T-cell (primary cell): ENCODE measurements at regions not wholly inside any gene's neighbourhood (a gene's known extent, or its start where the extent isn't known, plus 50 kb on each side); places are given as distances from the start of the nearest gene placed in this dataset.
"Not testable (repeated sequence)": the region's sequence is repeated elsewhere in the genome, so short reads cannot be mapped to it uniquely, and the experiment has no call there.

Source experiments
- ATAC-seq, 4 experiments: fragments of 200-7000 bp in 3 of 4; fragments of 150-1000 bp in 1 of 4; cut with Tn5 transposase; replicated peaks in 1 of 4; 1 replicate in 3 of 4; 2 replicates in 1 of 4; pipeline ENCODE4 v1.10.0; 2021; ENCODE audit warnings: moderate library complexity in 3 of 4, mild to moderate bottlenecking in 2 of 4, moderate number of reproducible peaks in 1 of 4
- CTCF ChIA-PET, 2 donors: fragments of 300-600 bp; sonication (Branson Sonifier 250); formaldehyde crosslinking; loops; one replicate each; lab custom pipeline; 2022; ENCODE audit warnings: antibody characterized with exemption in 2 of 2; lab: Charles Lee
- POLR2A ChIA-PET, 2 donors: fragments of 300-600 bp; sonication (Branson Sonifier 250); formaldehyde crosslinking; loops; one replicate each; lab custom pipeline; 2022; ENCODE audit warnings: antibody characterized with exemption in 2 of 2; lab: Charles Lee
- DNase-seq, 35 experiments: peaks; one replicate each; pipeline versions ENCODE4 v3.0.0 to v3.0.0-alpha.2; 2013 to 2023
- H3K27ac ChIP-seq: one replicate; pipeline ENCODE4 v1.5.1; 2013; ENCODE audit warnings: low read length
- H3K27me3 ChIP-seq, 2 experiments: replicated peaks in 1 of 2; 1 replicate in 1 of 2; 2 replicates in 1 of 2; pipeline versions ENCODE4 v1.6.1 to v1.7.0; 2013; ENCODE audit warnings: low read length in 1 of 2, mixed read lengths in 1 of 2; ENCODE audit not compliant: control insufficient read depth in 2 of 2, insufficient read depth in 2 of 2; ENCODE audit errors: extremely low read depth in 1 of 2
- H3K36me3 ChIP-seq, 2 donors: 1 replicate in 1 of 2; 2 replicates in 1 of 2; pipeline versions ENCODE4 v1.6.1 to v1.7.0; 2013; ENCODE audit warnings: low read length in 1 of 2; ENCODE audit not compliant: control insufficient read depth in 2 of 2, insufficient read depth in 1 of 2; ENCODE audit errors: extremely low read depth in 1 of 2
- H3K4me1 ChIP-seq, 2 experiments: 1 replicate in 1 of 2; 2 replicates in 1 of 2; pipeline versions ENCODE4 v1.6.1 to v1.7.0; 2013; ENCODE audit warnings: low read length in 2 of 2, mixed read lengths in 1 of 2; ENCODE audit not compliant: insufficient read depth in 2 of 2, control insufficient read depth in 1 of 2; ENCODE audit errors: extremely low read depth in 1 of 2
- H3K4me3 ChIP-seq, 2 donors: 1 replicate in 1 of 2; 2 replicates in 1 of 2; pipeline versions ENCODE4 v1.5.1 to v1.7.0; 2013; ENCODE audit warnings: mild to moderate bottlenecking in 2 of 2, low read length in 1 of 2, moderate library complexity in 1 of 2; ENCODE audit not compliant: control insufficient read depth in 1 of 2; ENCODE audit errors: extremely low read depth in 1 of 2
- H3K9me3 ChIP-seq: 2 replicates; pipeline ENCODE4 v1.7.0; 2013
- H3K27ac Mint-ChIP-seq, 2 donors: one replicate each; pipeline ENCODE4 v1.8.0; 2020 to 2021; ENCODE audit warnings: mild to moderate bottlenecking in 2 of 2, mixed read lengths in 2 of 2
- H3K27me3 Mint-ChIP-seq, 2 donors: one replicate each; pipeline ENCODE4 v1.8.0; 2021 to 2022; ENCODE audit warnings: mixed read lengths in 2 of 2
- H3K36me3 Mint-ChIP-seq: one replicate; pipeline ENCODE4 v1.8.0; 2021; ENCODE audit warnings: mixed read lengths
- H3K4me1 Mint-ChIP-seq, 3 donors: one replicate each; pipeline ENCODE4 v1.8.0; 2020 to 2022; ENCODE audit warnings: mixed read lengths in 3 of 3, mild to moderate bottlenecking in 1 of 3
- H3K4me3 Mint-ChIP-seq, 3 donors: one replicate each; pipeline ENCODE4 v1.8.0; 2020 to 2022; ENCODE audit warnings: mild to moderate bottlenecking in 3 of 3, mixed read lengths in 3 of 3, moderate library complexity in 3 of 3
- H3K9me3 Mint-ChIP-seq, 3 donors: one replicate each; pipeline ENCODE4 v1.8.0; 2020 to 2022; ENCODE audit warnings: mixed read lengths in 3 of 3
- WGBS: methylation state at CpG from one replicate; pipeline ENCODE4 v1.1.5; 2013; ENCODE audit warnings: missing lambda C conversion rate; ENCODE audit not compliant: insufficient coverage; 5-methylcytosine and 5-hydroxymethylcytosine counted together

DNA sequence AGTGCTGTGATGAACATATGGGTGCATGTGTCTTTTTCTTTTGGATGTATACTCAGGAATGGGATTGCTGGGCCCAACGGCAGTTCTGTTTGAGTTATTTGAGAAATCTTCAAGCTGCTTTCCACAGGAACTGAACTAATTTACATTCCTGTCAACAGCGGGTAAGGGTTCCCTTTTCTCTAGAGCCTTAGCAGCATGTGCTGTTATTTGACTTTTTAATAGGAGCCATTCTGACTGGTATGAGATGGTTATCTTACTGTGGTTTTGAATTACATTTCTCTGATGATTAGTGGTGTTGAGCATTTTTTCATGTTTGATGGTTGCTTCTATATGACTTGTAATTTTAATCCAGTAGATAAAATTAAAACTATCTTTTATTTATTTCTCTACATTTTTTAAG lies 1168.6 kb upstream of the ALCAM start:
- ATAC-seq (no peak), DNase-seq (no peak)
- Histone ChIP-seq H3K9me3 (no peaks in the 10 kb centered on the region), H3K4me1 (no peaks in the 10 kb centered on the region), H3K27me3 (no peaks in the 10 kb centered on the region), H3K36me3 (no peaks in the 10 kb centered on the region), H3K27ac (no peak overlapping the region), H3K4me3 (no peak overlapping the region)
- no CpG with 5 or more reads among the region's 2 CpGs for WGBS
- Mint-ChIP-seq H3K4me1 (no peaks in the 10 kb centered on the region), H3K4me3 (no peak overlapping the region), H3K27me3 (no peaks in the 10 kb centered on the region), H3K27ac (no peak overlapping the region), H3K9me3 (no peaks in the 10 kb centered on the region), H3K36me3 (no peaks in the 10 kb centered on the region)
- ChIA-PET POLR2A (no interaction called here), CTCF (no interaction called here)

DNA sequence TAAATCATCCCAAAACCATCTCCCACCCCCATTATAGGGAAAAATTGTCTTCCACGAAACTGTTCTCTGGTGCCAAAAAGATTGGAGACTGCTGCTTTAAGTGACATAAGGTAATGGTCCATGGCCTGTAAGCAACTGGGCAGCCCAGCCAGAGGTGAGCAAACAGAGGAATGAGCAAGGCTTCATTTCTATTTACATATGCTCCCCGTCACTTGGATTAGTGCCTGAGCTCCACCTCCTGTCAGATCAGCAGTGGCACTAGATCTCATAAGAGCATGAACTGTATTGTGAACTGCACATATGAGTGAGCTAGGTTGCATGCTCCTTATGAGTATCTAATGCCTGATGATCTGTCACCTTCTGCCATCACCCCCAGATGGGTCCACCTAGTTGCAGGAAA lies 1159.8 kb upstream of the ALCAM start:
- H3K36me3 ChIP-seq = no peaks in the 10 kb centered on the region
- no peaks in the 10 kb centered on the region for H3K4me1 ChIP-seq
- ChIA-PET CTCF (no interaction called here), POLR2A (no interaction called here)
- H3K9me3 ChIP-seq = no peaks in the 10 kb centered on the region
- H3K9me3 Mint-ChIP-seq = peaks cover 0 to 3% (median 0%) of the 10 kb centered on the region in 3 donors
- no peaks in the 10 kb centered on the region for H3K27me3 Mint-ChIP-seq
- no peaks in the 10 kb centered on the region for H3K27me3 ChIP-seq
- H3K4me3 ChIP-seq = no peak overlapping the region
- no peak overlapping the region for H3K4me3 Mint-ChIP-seq
- ATAC-seq (no peak), DNase-seq (no peak)
- H3K27ac Mint-ChIP-seq = no peak overlapping the region
- H3K4me1 Mint-ChIP-seq = no peaks in the 10 kb centered on the region
- no peak overlapping the region for H3K27ac ChIP-seq
- no CpG with 5 or more reads among the region's 2 CpGs for WGBS
- H3K36me3 Mint-ChIP-seq = no peaks in the 10 kb centered on the region

DNA sequence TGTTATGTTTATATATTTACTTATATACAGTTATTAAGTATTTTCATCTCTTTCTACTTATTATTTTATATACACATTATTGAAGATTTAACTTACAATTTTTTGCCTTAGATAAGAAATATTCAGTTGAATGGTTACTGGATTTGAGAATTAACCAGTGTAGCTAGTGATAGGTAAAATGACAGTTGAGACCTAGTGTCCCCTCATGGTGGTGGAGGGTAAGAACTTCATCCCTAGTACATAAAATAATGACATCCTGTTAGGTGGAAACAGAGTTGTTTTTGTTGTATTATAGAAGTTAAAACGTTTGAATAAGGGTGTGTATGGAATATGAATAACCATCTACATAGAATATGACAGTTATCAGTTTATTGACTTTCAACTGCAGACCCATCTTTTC lies 1152.4 kb upstream of the ALCAM start:
- H3K36me3 Mint-ChIP-seq = no peaks in the 10 kb centered on the region
- no peak overlapping the region for H3K4me3 Mint-ChIP-seq
- H3K9me3 ChIP-seq = no peaks in the 10 kb centered on the region
- POLR2A ChIA-PET = no interaction called here
- no peak for DNase-seq
- H3K4me3 ChIP-seq = no peak overlapping the region
- H3K27me3 Mint-ChIP-seq = no peaks in the 10 kb centered on the region
- no peak overlapping the region for H3K27ac Mint-ChIP-seq
- H3K9me3 Mint-ChIP-seq = no peaks in the 10 kb centered on the region
- no CpG with 5 or more reads among the region's 1 CpG for WGBS
- no peak overlapping the region for H3K27ac ChIP-seq
- no peaks in the 10 kb centered on the region for H3K27me3 ChIP-seq
- CTCF ChIA-PET = no interaction called here
- no peak for ATAC-seq
- no peaks in the 10 kb centered on the region for H3K36me3 ChIP-seq
- H3K4me1 Mint-ChIP-seq = no peaks in the 10 kb centered on the region
- H3K4me1 ChIP-seq = no peaks in the 10 kb centered on the region

DNA sequence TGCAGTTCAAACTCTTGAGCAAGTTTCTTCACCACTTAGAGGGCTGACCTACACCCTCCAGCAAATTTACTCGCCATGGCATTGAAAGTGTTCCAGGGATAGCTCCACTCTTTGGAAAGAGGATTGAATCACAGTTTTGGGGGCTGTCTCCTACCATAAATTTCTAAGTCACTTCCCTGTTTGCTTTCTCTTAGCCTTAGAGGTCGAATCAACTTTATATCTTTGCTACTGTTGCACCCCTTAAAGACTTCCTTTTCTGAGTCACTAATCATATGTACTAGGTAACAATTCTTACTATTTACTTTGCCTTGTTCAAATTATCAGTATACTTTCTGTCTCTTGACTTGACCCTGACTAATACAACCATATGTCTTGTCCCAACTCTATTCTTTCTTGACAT lies 1151.8 kb upstream of the ALCAM start:
- CTCF ChIA-PET = no interaction called here
- Mint-ChIP-seq H3K9me3 (peaks cover 0 to 2% (median 0%) of the 10 kb centered on the region in 3 donors), H3K27me3 (no peaks in the 10 kb centered on the region), H3K4me3 (no peak overlapping the region), H3K36me3 (no peaks in the 10 kb centered on the region), H3K27ac (no peak overlapping the region), H3K4me1 (no peaks in the 10 kb centered on the region)
- H3K27me3 ChIP-seq = no peaks in the 10 kb centered on the region
- ATAC-seq (no peak), DNase-seq (no peak)
- H3K27ac ChIP-seq = no peak overlapping the region
- no peak overlapping the region for H3K4me3 ChIP-seq
- POLR2A ChIA-PET = no interaction called here
- no peaks in the 10 kb centered on the region for H3K9me3 ChIP-seq
- no CpG with 5 or more reads among the region's 2 CpGs for WGBS
- no peaks in the 10 kb centered on the region for H3K36me3 ChIP-seq
- H3K4me1 ChIP-seq = no peaks in the 10 kb centered on the region

DNA sequence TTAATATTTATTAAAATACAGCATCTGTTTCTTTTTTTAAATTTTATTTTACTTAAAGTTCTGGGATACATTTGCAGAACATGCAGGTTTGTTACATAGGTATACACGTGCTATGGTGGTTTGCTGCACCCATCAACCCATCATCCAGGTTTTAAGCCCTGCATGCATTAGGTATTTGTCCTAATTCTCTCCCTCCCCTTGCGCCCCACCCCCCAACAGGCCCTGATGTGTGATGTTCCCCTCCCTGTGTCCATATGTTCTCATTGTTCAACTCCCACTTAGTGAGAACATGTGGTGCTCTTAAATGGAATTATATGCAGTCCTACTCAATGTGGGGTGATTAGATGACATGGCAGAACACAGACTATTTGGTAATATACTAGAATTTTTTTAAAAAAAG lies 1147.7 kb upstream of the ALCAM start:
- no CpG with 5 or more reads among the region's 2 CpGs for WGBS
- H3K36me3 ChIP-seq, H3K27me3 ChIP-seq, H3K27ac ChIP-seq, POLR2A ChIA-PET, ATAC-seq, H3K4me1 ChIP-seq, H3K27ac Mint-ChIP-seq, H3K9me3 ChIP-seq, H3K4me1 Mint-ChIP-seq, DNase-seq, H3K4me3 ChIP-seq, H3K36me3 Mint-ChIP-seq, H3K27me3 Mint-ChIP-seq, CTCF ChIA-PET, H3K4me3 Mint-ChIP-seq: not testable (repeated sequence)
- H3K9me3 Mint-ChIP-seq = peaks cover 2 to 12% (median 3%) of the 10 kb centered on the region in 3 donors

DNA sequence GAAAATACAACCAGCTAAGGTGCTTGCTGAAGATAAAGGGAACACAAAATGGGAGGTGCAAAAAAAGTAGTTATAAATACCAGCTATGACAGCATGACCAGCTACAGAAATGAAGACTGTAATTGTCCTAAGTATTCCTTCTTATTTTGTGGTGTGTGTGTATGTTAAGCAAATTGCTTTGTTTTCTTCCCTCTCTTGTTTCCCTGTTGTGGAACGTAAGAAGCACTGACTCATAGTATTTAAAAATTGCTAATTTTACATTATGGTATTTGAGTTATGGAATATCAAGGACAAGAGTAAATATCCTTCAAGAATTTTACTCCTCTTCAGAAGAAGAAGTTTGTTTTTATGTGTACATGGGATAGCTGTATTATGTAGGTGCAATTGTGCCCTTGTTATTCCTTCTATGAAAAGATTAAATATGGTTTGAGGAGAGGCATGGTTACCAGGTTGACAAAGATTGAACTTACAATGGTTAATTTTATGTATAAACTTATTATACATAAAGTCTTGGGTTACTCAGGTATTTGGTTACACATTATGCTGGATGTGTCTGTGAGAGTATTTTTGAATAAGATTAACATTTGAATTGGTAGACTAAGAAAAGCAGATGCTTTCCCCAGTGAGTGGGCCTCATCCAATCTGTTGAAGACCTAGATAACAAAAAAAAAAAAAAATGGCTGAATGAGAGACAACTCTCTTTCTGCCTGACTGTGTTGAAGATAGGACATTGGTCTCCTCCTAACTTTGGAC lies 1132.1 kb upstream of the ALCAM start:
- no peaks in the 10 kb centered on the region for H3K36me3 ChIP-seq
- no peaks in the 10 kb centered on the region for H3K4me1 ChIP-seq
- no peak for DNase-seq
- no peaks in the 10 kb centered on the region for H3K27me3 Mint-ChIP-seq
- H3K4me3 Mint-ChIP-seq = no peak overlapping the region
- no peaks in the 10 kb centered on the region for H3K27me3 ChIP-seq
- ChIA-PET POLR2A (no interaction called here), CTCF (no interaction called here)
- H3K9me3 Mint-ChIP-seq = no peaks in the 10 kb centered on the region
- H3K27ac Mint-ChIP-seq = no peak overlapping the region
- H3K36me3 Mint-ChIP-seq = no peaks in the 10 kb centered on the region
- no peaks in the 10 kb centered on the region for H3K4me1 Mint-ChIP-seq
- no peak for ATAC-seq
- H3K9me3 ChIP-seq = no peaks in the 10 kb centered on the region
- no peak overlapping the region for H3K4me3 ChIP-seq
- no peak overlapping the region for H3K27ac ChIP-seq
- WGBS = no CpG with 5 or more reads among the region's 1 CpG
